GM19099 (cell line): ENCODE measurements at regions not wholly inside any gene's neighbourhood (a gene's known extent, or its start where the extent isn't known, plus 50 kb on each side); places are given as distances from the start of the nearest gene placed in this dataset.

Experiments
- POLR2A ChIP-seq: IDR thresholded peaks from 3 replicates; pipeline ENCODE4 v1.6.1; 2011; ENCODE audit warnings: low read depth; ENCODE audit not compliant: insufficient read length; ENCODE audit errors: extremely low read depth

- TF ChIP-seq POLR2A, result no peak
Observed at GRCh38 chr6:6972456-6972855, 135.3 kb upstream of the RREB1 start.

DNA sequence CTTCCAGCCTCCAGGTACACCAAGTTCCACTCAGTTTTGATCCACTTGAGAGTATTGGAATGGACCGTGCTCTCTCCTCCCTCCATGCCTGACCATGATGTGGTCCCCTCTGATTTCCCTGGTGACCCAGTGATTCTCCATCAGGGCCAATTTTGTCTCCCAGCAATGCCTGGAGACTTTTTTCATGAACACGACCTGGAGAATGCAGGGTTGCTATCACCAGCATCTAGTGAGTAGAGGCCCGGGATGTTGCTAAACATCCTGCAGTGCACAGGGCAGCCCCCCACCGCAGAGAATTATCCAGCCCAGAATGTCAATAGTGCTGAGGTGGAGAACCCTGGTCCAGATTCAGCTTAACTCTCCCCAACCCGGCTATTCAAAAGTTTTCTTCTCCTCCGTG is 134.0 kb upstream of the RREB1 start:
- TF ChIP-seq POLR2A, result no peak

DNA sequence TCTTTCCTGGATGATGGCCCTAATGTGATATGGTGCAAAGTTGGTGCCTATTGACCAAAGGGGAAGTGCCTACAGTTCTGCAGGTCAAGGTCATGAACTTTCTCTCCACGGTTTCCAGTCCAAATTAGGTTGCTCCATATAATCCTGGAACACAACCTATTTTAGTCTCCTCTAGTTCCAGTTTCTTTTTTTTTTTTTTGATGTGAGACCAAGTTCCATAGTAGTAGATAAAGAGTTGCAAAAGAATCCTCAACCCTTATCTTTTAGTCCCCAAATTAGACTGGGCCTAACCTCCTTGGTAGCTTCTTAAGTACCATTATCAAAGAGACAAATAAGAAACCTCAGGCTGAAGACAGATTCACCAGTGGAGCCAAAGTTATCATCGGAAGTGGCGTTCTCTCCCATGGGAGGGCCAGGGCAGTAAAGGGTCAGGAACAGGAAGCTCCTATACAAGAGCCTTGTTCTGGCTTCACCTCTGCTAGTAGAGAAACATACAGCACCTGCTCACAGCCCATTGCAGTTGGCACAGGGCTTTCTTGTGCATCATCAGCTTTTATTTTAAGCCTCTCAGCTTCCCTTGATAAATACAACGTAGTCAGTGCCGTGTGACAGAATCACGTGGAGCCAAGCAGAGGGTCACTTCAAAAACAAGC is 132.2 kb upstream of the RREB1 start:
- TF ChIP-seq POLR2A, result no peak

DNA sequence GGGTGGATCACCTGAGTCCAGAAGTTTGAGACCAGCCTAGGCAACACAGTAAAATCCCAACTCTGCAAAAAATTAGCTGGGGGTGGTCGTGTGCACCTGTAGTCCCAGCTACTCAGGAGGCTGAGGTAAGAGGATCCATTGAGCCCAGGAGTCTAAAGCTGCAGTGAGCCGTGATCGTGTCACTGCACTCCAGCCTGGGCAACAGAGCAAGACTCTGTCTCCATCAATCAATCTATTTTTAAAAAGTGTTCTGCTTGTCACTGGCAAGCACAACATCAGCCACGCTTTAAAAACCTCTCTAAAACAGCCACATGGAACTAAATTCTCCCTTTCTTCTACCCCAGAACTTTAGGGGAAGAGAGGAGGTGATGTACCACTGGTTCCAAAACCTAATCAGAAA is 131.6 kb upstream of the RREB1 start:
- no peak for TF ChIP-seq POLR2A

DNA sequence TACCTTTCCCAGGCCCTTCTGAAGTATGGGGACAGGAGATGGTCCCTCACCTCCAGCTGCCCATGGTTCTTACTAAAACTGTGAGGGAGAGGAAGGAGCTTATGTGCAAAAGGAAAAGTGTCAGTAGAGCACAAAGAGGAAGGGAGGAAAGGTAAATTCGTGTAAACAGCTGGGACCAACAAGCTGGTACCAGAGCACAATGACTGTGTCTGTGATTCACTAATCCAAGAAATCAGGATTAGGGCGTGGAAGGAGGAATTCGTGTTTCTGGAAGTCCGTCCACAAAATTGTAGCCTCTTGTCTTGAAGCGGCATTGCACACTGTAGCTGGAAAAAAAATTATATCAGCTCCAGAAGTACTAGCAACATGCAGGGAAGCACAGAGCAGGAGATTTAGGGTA is 129.0 kb upstream of the RREB1 start:
- TF ChIP-seq POLR2A, result no peak

DNA sequence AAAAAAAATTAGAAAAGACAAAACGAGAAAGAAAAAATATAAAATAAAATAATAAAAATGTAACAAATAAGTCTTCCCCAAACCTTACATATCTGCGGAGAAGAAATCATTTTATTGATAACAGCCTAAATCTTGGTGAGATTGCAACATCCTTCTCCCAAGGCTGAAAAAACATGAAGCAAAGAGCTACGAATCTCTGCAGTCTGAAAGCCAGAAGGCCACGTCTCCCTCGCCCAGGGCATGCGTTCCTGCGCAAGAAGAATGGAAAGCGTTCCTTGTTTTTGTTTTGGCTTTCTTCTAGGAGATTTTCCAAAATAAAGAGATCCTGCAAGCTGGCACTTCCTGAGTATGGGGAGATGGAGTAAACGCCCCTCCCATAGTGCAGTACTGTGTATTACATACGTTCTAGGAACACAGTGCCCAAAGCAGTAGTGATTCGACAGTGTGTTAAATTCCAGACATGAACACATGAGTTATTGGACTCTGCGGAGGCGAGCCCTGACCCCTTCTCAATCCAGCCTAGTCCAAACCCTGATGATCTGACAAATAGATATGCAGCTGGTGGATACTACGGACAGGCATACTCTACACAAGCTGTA is 126.7 kb upstream of the RREB1 start:
- TF ChIP-seq POLR2A, result no peak

- no peak for TF ChIP-seq POLR2A
Observed at GRCh38 chr6:6981681-6982322, 126.0 kb upstream of the RREB1 start.

GRCh38 chr6:6982663-6983062 is 125.1 kb upstream of the RREB1 start:
- no peak for TF ChIP-seq POLR2A

DNA sequence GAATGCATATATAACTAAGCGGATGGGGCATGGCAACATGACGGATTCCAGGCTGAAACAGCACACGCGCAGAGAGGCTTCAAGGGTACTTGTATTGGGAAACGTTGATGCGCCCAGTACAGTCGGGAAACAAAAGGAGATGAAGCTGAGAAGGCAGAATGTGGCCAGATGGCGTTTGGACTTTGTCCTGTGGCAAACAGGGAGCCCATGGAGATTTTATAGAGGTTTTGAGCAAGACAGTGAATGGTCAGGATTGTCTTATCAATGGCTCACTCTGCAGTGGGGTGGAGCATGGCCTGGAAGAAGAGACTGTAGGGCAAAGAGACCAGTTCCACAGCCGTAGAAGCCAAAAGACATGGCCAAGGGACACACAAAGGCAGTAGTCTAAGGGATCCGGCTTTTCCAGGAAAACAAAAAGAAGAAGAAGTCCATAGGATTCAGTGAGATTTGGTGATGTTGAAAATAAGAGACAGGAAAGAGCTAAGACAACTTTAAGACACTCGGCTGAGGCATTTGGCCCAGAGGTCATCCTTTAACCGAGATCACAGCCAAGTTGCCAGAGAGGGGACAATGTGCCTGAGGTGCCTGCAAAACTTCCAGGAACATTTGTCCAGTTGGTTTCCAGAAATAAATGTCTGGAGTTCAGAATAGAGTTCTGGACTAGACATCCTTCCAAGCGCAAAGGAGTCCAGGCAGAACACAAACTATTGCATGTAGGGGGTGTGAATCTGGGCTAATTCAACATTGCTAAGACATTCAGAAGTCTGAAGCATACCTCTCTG is 123.0 kb upstream of the RREB1 start:
- no peak for TF ChIP-seq POLR2A

DNA sequence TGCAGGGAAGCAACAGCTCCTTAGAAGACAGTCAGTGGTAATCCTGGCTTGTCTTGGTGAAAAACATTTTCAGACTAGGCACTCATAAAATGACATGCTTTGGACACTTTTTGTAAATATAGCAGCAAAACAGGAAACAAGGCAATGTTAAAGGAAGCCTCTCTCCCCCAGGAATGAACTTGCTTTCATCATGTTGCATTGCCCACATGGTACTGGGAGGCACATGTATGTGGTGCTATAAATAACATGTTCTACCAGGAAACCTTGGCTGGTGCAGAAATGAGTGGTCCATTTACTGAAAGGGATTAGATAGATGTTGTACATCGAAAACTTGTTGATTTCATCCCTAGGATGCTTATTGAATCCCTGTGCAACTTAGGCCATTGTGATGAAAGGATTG is 121.4 kb upstream of the RREB1 start:
- no peak for TF ChIP-seq POLR2A

GRCh38 chr6:6987749-6988148 is 120.0 kb upstream of the RREB1 start:
- TF ChIP-seq POLR2A, result no peak

DNA sequence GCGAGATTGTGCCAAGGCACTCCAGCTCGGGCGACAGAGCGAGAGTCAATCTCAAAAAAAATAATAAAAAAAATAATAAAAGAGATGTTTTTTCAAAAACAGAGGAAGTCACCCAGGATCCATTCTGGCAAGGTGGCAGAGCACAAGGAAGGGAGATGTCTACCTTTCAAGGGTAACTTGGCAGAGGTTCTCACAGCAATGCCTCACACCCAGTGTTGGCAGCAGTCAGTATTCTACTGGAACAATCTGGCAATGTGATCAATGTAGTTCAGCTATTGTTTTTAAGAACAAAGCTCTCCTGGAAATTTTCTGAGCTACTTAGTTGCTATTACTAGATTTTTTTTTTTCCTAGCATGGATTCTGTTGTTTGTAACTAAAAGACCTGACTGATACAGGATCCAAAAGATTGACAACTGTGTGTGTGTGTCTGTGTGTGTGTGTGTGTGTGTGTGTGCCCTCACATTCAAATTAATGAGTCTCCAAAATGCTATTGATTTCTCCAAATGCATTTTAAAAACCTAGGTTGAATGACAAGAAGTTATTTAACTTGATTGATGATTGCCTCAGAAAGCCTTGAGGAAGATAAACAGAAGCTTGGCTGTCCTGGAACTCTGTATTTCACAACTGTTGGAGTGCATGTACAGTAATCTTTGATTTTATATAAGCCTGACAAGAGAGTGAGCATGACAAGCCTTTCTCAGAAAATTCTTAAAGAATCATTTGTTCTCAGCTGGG is 114.1 kb upstream of the RREB1 start:
- no peak for TF ChIP-seq POLR2A

- TF ChIP-seq POLR2A, result no peak
Observed at GRCh38 chr6:6994796-6995195, 113.0 kb upstream of the RREB1 start.

DNA sequence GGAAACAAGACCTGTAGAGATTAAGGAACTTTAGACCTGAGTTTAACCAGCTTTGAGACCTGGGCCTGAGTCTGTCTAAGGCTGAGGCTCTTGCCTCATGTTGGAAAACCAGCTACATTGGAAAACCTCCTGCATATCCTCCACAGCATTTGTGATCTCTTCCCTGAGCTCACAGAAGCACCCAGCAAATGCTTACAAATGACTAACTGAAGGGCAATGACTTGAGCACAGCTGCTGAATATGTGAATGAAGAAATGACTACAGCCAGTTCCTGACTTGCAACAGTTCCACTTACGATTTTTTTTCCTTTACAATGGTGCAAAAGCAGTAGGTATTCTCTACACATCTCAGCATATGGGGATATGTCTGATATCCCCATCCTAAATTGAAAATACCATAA is 112.4 kb upstream of the RREB1 start:
- TF ChIP-seq POLR2A, result no peak

- TF ChIP-seq POLR2A, result no peak
Observed at GRCh38 chr6:6996124-6996523, 111.6 kb upstream of the RREB1 start.
